ENCODE measurements at regions not wholly inside any gene's neighbourhood (a gene's known extent, or its start where the extent isn't known, plus 50 kb on each side); places are given as distances from the start of the nearest gene placed in this dataset.

GRCh38 chr13:97567510-97568243 is 133.7 kb downstream of the RAP2A start:
- no peak for DNase-seq (ENCODE audit: insufficient read length, low spot score)
- TF ChIP-seq CTCF (IDR thresholded peaks at IDR 0.05; ENCODE audit: insufficient read depth, missing control alignments), result no peak
- no peak for FAIRE-seq

DNA sequence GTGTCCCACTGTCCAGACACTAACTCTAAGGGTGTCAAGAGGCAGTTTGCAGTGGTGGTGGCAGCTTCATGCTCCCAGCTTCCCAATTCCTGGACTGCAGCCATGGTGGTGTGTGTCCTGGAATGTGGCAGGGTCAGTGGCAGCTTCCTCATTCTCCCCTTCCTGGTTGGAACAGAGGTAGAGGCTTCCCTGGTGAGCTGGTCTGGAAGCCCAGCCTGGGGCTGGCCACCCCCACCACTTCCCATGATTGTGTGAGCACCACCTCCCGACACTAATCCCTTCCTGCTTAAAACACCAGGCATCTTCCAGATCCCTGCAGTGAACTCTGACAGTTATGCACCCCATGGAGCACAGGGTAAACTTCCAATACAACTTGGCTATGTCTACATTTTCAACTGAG is 134.9 kb downstream of the RAP2A start:
- DNase-seq (ENCODE audit: insufficient read length, low spot score) (no peak), FAIRE-seq (no peak)
- TF ChIP-seq CTCF (IDR thresholded peaks at IDR 0.05; ENCODE audit: insufficient read depth, missing control alignments), result no peak

DNA sequence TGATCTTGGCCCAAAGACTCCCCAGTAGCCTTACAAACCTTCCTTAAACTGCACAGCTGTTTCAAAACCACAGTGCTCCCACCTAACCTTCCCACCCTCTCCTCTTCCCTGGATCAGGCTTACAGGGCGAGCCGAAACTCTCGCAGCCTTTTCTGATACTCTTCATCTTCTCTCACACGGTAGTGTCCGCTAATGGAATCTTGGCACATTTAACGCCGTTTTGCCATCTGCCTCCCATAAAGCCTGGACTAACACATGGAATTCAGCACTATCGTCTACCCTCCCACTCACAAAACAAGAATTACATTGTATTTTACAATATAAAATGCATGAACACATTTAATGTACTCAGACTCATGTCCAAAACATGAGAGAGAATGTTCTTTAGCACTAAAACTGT is 135.9 kb downstream of the RAP2A start:
- DNase-seq (ENCODE audit: insufficient read length, low spot score) (no peak), FAIRE-seq (no peak)
- no peak for TF ChIP-seq CTCF (IDR thresholded peaks at IDR 0.05; ENCODE audit: insufficient read depth, missing control alignments)

GRCh38 chr13:97570442-97570841 is 136.5 kb downstream of the RAP2A start:
- DNase-seq (ENCODE audit: insufficient read length, low spot score), result no peak
- no peak for FAIRE-seq
- no peak for TF ChIP-seq CTCF (IDR thresholded peaks at IDR 0.05; ENCODE audit: insufficient read depth, missing control alignments)

- DNase-seq (ENCODE audit: insufficient read length, low spot score) (no peak), FAIRE-seq (peak; percentile 94)
- no peak for TF ChIP-seq CTCF (IDR thresholded peaks at IDR 0.05; ENCODE audit: insufficient read depth, missing control alignments)
Observed at GRCh38 chr13:97573011-97573410, 139.0 kb downstream of the RAP2A start.

DNA sequence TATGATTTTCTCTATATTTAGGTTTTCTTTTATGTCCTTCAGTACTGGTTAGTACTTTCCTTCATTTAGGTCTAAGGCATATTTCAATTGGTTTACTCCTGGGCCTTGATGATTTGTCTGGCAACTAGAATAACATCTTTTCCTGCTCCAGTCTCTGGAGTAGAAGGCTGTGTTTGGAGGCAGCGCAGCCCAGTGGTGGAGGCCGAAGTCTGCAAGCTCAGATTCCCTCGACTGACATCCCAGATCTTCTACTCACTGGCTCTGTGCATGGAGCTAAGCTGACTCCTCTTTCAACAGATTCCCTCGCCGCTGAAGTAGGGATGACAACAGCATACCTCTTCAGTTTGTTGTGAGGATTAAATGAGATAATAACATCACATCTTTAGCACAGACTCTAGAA is 141.0 kb downstream of the RAP2A start:
- DNase-seq (ENCODE audit: insufficient read length, low spot score) (no peak), FAIRE-seq (peak; percentile 38)
- TF ChIP-seq CTCF (IDR thresholded peaks at IDR 0.05; ENCODE audit: insufficient read depth, missing control alignments), result peak; percentile 31

DNA sequence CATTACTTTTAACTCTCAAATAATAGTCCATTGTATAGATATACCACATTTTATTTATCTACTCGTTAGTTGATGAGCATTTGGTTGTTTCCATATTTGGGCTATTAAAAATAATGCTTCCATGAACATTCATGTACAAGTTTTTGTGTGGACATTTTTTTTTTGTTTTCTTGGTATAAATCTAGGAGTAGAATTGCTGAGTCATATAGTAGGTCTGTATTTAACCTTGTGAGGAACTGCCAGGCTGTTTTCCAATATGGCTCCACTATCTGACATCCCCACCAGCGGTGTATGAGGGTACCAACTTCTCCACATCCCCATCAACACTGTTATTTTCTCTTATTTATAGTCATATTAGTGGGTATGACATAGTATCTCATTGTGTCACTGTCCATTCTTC is 143.1 kb downstream of the RAP2A start:
- no peak for TF ChIP-seq CTCF (IDR thresholded peaks at IDR 0.05; ENCODE audit: insufficient read depth, missing control alignments)
- DNase-seq (ENCODE audit: insufficient read length, low spot score), result no peak
- FAIRE-seq, result no peak

Measured in D721Med (cell line).